NCI-H1436 (cell line): ENCODE measurements at regions not wholly inside any gene's neighbourhood (a gene's known extent, or its start where the extent isn't known, plus 50 kb on each side); places are given as distances from the start of the nearest gene placed in this dataset.

ENCODE experiments used
- DNase-seq: peaks from one replicate; lab custom pipeline; 2025; lab: John Stamatoyannopoulos, UW

DNA sequence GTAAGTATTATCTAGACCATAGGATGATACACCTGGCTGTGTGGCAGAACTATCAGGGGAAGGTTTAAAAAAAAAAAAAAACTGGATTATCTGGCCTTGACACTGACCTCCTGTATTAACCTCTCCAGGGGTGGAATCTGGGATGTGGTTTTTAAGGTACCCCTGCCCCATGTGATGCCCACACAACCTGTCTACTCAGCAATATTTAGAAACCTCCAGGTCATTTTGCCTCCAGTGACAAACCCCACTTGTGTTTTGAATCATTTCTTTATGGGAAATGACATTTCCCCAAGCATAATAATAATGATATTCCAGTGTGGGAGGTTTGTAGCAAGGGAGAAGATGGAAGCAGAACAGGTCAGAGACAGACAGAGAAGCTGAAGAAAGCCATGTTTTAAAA is 179.1 kb downstream of the RSL24D1 start:
- DNase-seq = no peak

- no peak for DNase-seq
These were observed 180.5 kb downstream of the RSL24D1 start for GRCh38 chr15:55016225-55016624.

- no peak for DNase-seq
These were observed 181.7 kb downstream of the RSL24D1 start for GRCh38 chr15:55015093-55015445.

DNA sequence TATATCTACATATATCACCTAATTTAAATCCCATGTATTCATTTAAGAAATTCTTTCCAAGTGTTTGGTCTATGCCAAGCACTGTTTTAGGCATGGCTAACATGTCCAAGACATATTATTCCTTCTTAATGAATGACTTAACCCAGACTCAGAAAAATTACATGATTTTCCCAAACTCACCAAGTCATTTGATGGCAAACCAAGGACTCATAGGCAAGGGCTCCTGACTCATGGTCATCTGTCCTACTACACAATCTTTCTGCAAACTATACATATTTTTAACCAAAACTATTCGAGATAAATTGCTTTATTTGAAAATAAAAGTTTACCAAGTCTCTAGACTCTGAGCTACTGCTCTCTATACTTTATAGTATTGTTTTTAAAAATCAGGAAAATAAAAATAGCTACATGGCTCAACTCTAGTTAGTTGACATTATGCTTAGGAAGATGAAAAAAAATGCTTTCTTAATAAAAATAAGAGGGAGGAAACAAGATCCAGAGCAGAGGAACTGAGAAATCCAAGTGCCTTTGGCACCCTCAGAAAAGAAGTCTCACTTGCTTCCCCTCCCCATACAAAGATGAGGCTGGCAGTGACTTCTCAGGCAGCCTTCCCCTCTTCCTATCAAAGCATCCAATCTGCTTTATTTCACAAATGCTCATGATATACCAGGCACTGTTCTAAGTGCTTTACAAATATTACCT is 182.2 kb downstream of the RSL24D1 start:
- DNase-seq = no peak

GRCh38 chr15:55008421-55008820 is 188.3 kb downstream of the RSL24D1 start:
- no peak for DNase-seq

DNA sequence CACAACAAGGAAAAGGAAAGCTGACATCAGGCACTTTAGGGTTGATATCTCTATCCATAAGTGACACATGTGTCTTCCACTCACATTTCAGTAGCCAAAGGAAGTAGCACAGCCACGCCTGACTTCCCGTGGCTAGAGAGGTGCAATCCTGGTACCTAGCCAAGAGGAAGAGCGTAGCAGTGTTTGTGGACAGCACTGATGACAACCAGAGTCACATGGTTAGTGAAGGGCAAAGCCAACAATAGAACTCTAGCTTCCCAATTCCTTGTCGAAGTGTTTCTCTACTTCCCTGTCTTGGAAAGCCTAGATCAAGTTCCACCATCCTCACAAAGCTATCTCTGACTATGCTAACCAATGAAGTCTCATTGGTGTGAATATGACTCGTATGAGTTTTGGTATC is 189.2 kb downstream of the RSL24D1 start:
- no peak for DNase-seq

GRCh38 chr15:55005679-55006078 is 191.1 kb downstream of the RSL24D1 start:
- DNase-seq = no peak

DNA sequence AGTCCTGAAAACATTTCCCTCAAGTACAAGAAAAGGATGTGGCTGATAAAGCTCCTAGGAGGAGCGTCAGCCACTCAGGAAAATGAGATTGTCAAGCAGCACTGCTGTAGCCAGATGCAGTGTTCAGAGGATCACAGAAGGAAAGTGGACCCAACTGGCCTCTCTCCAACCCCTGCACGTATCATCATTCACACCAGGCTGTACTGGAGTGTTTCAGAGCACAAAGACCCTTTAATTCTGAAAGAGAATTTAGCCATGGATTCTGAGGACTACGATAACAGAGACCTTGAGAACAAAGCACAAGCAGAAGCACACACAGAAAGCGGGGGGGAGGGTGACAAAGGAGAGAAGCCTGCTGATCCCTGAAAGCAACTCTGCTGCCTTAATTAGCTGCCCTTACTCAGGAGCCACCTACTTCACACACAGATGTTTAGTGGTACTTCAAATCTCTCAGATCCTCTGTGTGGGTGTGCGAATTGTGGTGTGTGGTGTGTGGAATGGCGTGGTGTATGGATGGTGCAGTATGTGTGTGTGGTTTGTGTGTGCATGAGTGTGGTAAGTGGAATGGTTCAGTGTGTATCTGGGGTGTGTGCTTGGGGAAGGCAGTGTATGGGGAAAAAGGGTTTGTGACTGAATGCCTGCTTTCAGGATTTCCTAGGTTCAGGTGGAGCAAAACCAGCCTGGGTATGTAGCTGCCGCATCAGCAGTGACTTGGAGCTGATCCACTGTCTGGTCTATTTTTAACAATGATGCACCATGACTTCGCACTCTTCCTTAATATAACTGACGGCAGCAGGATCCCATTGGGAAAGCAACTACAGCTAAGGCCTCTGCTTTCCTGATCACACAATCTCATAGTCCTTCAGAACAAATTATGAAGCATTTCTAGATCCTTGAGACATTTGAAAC is 192.5 kb downstream of the RSL24D1 start:
- DNase-seq = no peak

DNA sequence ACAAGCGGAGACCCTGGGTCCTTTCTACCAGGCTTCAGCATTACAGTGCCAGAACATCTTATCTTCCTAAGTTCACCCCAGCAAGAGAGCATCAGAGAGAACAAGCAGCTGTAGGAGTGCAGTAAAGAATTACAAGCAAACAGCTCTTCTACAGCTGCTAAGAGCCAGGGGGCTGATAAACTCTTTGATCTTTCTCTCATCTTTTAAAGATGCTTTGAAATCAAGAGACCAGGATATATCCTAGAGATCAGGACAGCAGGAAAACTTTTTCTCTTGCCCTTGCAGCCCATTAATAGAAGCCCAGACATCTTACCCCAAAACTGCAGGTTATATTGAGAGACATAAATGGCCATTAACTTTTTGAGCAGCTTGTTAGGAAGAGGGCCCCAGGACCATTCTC is 198.1 kb downstream of the RSL24D1 start:
- no peak for DNase-seq

DNA sequence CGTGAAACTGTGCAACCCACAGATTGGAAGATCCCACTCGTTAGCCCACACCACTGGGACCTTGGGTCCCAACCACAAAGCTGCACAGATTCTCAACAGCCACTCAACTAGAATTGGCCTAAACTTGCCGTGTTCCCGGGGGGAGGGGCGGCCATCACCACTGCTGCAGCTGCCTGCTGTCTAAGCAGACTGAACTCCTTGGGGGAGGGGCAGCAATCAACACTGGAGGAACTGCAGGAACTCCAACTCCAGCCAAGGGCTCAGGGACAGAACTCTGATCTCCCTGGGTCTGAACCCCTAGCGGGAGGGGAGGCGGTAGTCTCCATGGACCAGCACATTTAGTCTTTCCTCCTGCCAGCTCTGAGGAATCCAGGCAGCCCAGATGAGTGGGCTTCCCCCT is 205.9 kb downstream of the RSL24D1 start:
- no peak for DNase-seq

- no peak for DNase-seq
These were observed 208.9 kb downstream of the RSL24D1 start for GRCh38 chr15:54987881-54988280.

DNA sequence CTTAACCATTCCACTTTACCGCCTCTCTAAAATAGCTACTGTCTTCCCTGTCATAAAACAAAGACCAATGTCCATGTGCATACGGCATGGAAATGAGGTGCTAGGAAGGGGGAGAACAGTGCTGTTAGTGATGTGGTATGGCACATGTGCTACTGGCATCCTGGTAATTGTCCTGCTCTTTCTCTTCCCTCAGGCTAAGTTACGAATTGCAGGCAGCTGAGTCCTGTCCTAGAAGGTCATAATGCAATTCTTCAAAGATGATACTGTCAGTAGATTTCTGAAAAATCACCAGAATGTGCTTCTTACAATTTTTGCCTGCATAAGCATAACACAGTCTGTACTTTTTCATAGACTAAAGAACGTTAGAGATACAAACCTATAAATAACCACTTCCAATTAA is 216.8 kb downstream of the RSL24D1 start:
- DNase-seq = no peak

DNA sequence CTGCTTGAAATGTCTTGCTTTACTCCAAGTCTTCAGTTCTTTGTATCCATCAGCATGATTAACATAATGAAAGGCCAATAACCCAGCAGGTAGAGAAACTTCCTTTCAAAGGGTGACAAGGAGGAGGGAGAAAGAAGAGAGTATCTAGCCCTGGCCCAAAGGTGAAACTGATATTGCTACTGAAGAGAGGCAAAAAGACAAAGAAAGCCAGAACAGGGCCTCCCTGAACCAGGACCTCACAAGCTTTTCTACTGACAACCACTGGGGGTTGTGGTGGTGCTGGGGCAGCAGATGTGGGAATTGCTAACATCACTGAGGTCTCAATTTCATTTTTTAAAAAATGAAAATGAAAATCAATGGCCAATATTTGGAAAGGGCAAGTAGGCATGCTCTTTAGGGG is 234.1 kb downstream of the RSL24D1 start:
- DNase-seq = no peak

GRCh38 chr15:54960266-54960665 is 236.5 kb downstream of the RSL24D1 start:
- no peak for DNase-seq

- no peak for DNase-seq
These were observed 255.3 kb downstream of the RSL24D1 start for GRCh38 chr15:54941417-54941816.

- DNase-seq = no peak
These were observed 279.4 kb downstream of the RSL24D1 start for GRCh38 chr15:54917312-54917711.

GRCh38 chr15:54915380-54915779 is 281.4 kb downstream of the RSL24D1 start:
- no peak for DNase-seq

DNA sequence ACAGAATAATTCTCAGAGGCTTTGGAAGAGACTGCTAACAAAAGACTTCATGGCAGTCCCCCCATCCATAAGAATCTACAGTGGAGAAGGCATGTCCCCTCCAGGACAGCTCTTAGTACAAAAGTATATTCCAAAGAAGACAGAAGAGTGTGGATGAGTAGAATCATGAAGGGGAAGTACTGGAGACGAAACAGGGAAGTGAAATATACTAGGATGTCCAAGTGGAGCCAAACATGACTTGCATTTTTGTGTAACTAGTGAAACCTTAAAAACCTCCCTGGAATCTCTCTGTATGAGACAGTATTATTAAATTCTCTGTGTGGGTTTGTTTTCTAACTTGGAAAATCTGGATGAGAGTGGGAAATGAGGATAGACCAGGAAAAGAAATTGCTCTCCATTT is 312.4 kb downstream of the RSL24D1 start:
- DNase-seq = no peak

DNA sequence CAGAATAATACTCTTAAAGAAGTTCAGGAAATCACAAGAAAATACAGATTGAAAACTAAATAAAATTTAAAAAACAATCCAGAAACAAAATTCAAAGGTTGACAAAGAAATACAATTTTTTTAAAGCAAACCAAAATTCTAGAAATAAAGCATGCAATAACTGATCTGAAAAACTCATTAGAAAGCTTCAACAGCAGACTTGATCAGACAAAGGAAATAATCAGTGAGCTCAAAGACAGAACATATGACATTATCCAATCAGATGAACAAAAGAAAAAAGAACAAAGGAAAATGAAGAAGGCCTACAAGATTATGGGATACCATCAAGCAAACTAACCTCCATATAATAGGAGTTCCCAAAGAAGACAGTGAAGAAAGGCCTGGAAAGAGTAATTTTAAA is 336.8 kb downstream of the RSL24D1 start:
- no peak for DNase-seq

- DNase-seq = no peak
These were observed 342.1 kb downstream of the RSL24D1 start for GRCh38 chr15:54854667-54855066.

GRCh38 chr15:54850101-54850500 is 346.6 kb downstream of the RSL24D1 start:
- no peak for DNase-seq

DNA sequence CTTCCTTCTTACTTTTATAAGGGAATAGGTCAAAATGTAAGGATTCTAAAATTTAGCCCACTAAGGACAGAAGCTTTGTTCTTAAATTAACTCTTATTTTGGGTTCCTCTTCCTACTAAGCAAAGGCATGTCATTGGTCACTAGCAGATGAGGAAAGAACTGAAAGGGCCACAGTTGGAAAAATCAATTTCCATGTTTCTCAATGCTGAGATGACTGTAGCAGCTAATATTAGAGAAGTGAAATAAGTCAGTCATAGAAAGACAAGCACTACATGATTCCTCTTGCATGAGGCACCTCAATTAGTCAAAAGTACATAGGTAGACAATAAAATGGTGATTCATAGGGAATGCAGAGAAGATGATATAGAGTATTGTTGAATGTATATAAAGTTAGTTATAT is 353.7 kb downstream of the RSL24D1 start:
- DNase-seq = no peak

DNA sequence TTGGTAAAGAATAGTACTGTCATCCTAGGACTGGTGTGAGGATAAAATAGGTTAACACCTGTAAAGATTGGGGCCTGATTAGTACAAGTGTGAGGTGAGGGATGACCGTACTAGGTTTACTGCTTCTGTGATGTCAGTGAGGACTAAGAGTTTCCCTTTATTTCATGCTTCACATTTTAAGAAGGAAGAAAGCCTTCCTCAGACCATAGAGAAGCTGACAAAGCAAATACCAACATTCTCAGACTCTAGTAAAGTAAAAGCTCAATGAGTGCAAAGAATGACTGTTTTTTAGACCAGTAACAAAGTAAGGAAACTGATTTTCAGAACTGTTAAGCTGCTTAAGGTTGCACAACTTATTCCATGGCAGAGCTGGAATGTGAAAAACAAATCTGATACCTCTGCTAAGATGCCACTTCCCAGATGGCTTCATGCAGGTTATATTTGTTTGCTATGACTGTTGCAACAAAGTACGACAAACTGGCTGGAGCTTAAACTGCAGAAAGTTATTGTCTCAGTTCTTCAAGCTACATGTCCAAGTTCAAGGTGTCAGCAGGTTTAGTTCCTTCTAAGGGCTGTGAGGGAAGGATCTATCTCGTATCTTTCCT is 354.9 kb downstream of the RSL24D1 start:
- DNase-seq = no peak
